ENCODE measurements at regions not wholly inside any gene's neighbourhood (a gene's known extent, or its start where the extent isn't known, plus 50 kb on each side); places are given as distances from the start of the nearest gene placed in this dataset.

DNA sequence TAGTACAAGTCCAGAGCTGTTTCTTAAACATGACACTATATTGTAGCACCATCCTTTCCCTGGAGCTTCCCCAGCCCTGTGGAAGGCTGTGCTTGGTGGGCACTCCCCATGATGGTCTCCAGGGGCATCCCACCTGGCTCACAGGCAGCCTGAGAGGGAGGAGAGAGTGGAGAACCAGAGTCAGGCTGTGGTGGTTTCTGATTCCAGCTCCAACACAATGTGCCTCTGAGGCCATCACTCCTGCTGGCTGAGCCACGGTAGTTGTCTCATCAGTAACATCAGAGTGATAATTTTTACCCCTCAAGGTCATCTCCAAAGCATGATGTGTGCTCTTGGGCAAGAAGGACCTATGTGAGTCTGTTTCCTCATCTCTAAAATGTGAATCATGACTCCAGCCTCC lies 398.0 kb downstream of the CDK5RAP2 start:
- Histone ChIP-seq H3K4me3 (ENCODE audit: low read depth, low read length) (no peak overlapping the region), H3K9me3 (ENCODE audit: control insufficient read depth, insufficient read depth, low read depth, low read length) (no peaks in the 10 kb centered on the region), H3K4me1 (ENCODE audit: control insufficient read depth, insufficient read depth, low read length) (no peaks in the 10 kb centered on the region), H3K36me3 (ENCODE audit: control insufficient read depth in 2 of 2, insufficient read depth in 1 of 2, low read length in 2 of 2) (no peaks in the 10 kb centered on the region), H3K27ac (ENCODE audit: extremely low read depth, low read depth, low read length) (no peak overlapping the region)
- TF ChIP-seq ZNF140 (tag by site-specific recombination; IDR thresholded peaks at IDR 0.05) (no peak), ZNF585B (tag by site-specific recombination; IDR thresholded peaks at IDR 0.05) (no peak), ZNF350 (tag by site-specific recombination; IDR thresholded peaks at IDR 0.05) (no peak), ZNF24 (tag by site-specific recombination; IDR thresholded peaks at IDR 0.05) (no peak), SETDB1 (IDR thresholded peaks at IDR 0.05; ENCODE audit: insufficient read length, low read length) (no peak), TCF7L2 (IDR thresholded peaks at IDR 0.05; ENCODE audit: borderline replicate concordance, low read depth, low read length) (no peak), ZNF600 (tag by site-specific recombination; IDR thresholded peaks at IDR 0.05) (no peak), ZNF121 (tag by site-specific recombination; IDR thresholded peaks at IDR 0.05) (no peak), SCRT2 (tag by site-specific recombination; IDR thresholded peaks at IDR 0.05) (no peak), ZNF221 (tag by site-specific recombination; IDR thresholded peaks at IDR 0.05; ENCODE audit: borderline replicate concordance) (no peak), KLF1 (tag by site-specific recombination; IDR thresholded peaks at IDR 0.05) (no peak), GLIS2 (tag by site-specific recombination; IDR thresholded peaks at IDR 0.05) (no peak), ZNF610 (tag by site-specific recombination; IDR thresholded peaks at IDR 0.05; ENCODE audit: borderline replicate concordance) (no peak), SCRT1 (tag by site-specific recombination; IDR thresholded peaks at IDR 0.05; ENCODE audit: borderline replicate concordance) (no peak), ZNF670 (tag by site-specific recombination; IDR thresholded peaks at IDR 0.05; ENCODE audit: low read depth) (no peak), ZNF510 (tag by site-specific recombination; IDR thresholded peaks at IDR 0.05; ENCODE audit: insufficient replicate concordance) (no peak)
- TF ChIP-seq, protein P1, sequence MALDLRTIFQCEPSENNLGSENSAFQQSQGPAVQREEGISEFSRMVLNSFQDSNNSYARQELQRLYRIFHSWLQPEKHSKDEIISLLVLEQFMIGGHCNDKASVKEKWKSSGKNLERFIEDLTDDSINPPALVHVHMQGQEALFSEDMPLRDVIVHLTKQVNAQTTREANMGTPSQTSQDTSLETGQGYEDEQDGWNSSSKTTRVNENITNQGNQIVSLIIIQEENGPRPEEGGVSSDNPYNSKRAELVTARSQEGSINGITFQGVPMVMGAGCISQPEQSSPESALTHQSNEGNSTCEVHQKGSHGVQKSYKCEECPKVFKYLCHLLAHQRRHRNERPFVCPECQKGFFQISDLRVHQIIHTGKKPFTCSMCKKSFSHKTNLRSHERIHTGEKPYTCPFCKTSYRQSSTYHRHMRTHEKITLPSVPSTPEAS (tag by site-specific recombination; IDR thresholded peaks at IDR 0.05) = no peak
- TF ChIP-seq, protein P2, sequence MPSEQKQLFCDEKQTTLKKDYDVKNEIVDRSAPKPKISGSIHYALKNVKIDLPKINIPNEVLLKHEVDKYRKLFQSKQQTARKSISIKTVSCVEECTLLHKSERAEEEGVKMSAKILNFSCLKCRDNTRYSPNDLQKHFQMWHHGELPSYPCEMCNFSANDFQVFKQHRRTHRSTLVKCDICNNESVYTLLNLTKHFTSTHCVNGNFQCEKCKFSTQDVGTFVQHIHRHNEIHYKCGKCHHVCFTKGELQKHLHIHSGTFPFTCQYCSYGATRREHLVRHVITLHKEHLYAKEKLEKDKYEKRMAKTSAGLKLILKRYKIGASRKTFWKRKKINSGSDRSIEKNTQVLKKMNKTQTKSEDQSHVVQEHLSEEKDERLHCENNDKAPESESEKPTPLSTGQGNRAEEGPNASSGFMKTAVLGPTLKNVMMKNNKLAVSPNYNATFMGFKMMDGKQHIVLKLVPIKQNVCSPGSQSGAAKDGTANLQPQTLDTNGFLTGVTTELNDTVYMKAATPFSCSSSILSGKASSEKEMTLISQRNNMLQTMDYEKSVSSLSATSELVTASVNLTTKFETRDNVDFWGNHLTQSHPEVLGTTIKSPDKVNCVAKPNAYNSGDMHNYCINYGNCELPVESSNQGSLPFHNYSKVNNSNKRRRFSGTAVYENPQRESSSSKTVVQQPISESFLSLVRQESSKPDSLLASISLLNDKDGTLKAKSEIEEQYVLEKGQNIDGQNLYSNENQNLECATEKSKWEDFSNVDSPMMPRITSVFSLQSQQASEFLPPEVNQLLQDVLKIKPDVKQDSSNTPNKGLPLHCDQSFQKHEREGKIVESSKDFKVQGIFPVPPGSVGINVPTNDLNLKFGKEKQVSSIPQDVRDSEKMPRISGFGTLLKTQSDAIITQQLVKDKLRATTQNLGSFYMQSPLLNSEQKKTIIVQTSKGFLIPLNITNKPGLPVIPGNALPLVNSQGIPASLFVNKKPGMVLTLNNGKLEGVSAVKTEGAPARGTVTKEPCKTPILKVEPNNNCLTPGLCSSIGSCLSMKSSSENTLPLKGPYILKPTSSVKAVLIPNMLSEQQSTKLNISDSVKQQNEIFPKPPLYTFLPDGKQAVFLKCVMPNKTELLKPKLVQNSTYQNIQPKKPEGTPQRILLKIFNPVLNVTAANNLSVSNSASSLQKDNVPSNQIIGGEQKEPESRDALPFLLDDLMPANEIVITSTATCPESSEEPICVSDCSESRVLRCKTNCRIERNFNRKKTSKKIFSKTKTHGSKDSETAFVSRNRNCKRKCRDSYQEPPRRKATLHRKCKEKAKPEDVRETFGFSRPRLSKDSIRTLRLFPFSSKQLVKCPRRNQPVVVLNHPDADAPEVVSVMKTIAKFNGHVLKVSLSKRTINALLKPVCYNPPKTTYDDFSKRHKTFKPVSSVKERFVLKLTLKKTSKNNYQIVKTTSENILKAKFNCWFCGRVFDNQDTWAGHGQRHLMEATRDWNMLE (tag by site-specific recombination; conservative IDR thresholded peaks at IDR 0.05; ENCODE audit: low read depth) = no peak
- TF ChIP-seq, protein P3, sequence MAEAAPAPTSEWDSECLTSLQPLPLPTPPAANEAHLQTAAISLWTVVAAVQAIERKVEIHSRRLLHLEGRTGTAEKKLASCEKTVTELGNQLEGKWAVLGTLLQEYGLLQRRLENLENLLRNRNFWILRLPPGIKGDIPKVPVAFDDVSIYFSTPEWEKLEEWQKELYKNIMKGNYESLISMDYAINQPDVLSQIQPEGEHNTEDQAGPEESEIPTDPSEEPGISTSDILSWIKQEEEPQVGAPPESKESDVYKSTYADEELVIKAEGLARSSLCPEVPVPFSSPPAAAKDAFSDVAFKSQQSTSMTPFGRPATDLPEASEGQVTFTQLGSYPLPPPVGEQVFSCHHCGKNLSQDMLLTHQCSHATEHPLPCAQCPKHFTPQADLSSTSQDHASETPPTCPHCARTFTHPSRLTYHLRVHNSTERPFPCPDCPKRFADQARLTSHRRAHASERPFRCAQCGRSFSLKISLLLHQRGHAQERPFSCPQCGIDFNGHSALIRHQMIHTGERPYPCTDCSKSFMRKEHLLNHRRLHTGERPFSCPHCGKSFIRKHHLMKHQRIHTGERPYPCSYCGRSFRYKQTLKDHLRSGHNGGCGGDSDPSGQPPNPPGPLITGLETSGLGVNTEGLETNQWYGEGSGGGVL (tag by site-specific recombination; IDR thresholded peaks at IDR 0.05) = no peak
- ChIA-PET CTCF (no interaction called here), POLR2A (no interaction called here)

DNA sequence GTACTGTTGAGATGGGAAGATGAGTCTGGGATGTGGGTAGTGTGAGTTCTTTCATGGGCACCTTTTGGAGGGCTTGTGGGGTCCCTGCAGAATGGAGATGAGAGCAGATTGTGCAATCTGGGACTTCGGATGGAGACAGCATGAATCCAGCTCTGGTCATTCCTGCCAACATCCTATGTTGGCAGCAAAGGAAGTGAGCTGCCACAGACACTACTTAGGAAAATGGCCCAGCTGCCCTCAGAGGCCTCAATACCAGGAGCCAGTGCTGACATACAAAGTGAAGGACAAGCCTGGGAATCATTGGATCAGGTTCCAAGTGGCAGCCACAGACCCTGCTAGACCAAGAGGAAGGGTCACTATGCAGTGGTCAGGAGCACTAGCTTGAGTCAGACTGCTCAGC lies 402.8 kb downstream of the CDK5RAP2 start:
- ChIA-PET POLR2A (no interaction called here), CTCF (interaction anchor here (0.6 kb wide), 1 partner anchor 621 kb away, joined by 3 read pairs; no protein-coding TSS in a partner anchor)
- Histone ChIP-seq H3K36me3 (ENCODE audit: control insufficient read depth in 2 of 2, insufficient read depth in 1 of 2, low read length in 2 of 2) (no peaks in the 10 kb centered on the region), H3K27ac (ENCODE audit: extremely low read depth, low read depth, low read length) (no peak overlapping the region), H3K4me1 (ENCODE audit: control insufficient read depth, insufficient read depth, low read length) (no peaks in the 10 kb centered on the region), H3K4me3 (ENCODE audit: low read depth, low read length) (no peak overlapping the region), H3K9me3 (ENCODE audit: control insufficient read depth, insufficient read depth, low read depth, low read length) (no peaks in the 10 kb centered on the region)
- TF ChIP-seq GLIS1 (tag by site-specific recombination; IDR thresholded peaks at IDR 0.05) (no peak), ZBTB1 (tag by site-specific recombination; IDR thresholded peaks at IDR 0.05) (no peak), ZNF473 (tag by site-specific recombination; IDR thresholded peaks at IDR 0.05) (no peak), ZNF184 (tag by site-specific recombination; IDR thresholded peaks at IDR 0.05) (no peak)
- TF ChIP-seq, protein P3 (tag by site-specific recombination; IDR thresholded peaks at IDR 0.05) = no peak
- TF ChIP-seq, protein P4, sequence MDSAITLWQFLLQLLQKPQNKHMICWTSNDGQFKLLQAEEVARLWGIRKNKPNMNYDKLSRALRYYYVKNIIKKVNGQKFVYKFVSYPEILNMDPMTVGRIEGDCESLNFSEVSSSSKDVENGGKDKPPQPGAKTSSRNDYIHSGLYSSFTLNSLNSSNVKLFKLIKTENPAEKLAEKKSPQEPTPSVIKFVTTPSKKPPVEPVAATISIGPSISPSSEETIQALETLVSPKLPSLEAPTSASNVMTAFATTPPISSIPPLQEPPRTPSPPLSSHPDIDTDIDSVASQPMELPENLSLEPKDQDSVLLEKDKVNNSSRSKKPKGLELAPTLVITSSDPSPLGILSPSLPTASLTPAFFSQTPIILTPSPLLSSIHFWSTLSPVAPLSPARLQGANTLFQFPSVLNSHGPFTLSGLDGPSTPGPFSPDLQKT (IDR thresholded peaks at IDR 0.05; ENCODE audit: borderline replicate concordance, low read depth, low read length) = no peak

All from HEK293 (cell line).